GM18868 (cell line): ENCODE measurements at regions not wholly inside any gene's neighbourhood (a gene's known extent, or its start where the extent isn't known, plus 50 kb on each side); places are given as distances from the start of the nearest gene placed in this dataset.
"Not testable (repeated sequence)": the region's sequence is repeated elsewhere in the genome, so short reads cannot be mapped to it uniquely, and the experiment has no call there.

ENCODE experiments used
- ATAC-seq: cut with Tn5 transposase; IDR thresholded peaks from one replicate; pipeline ENCODE4 v1.9.1; 2021; ENCODE audit warnings: mild to moderate bottlenecking, moderate library complexity; ENCODE audit not compliant: unreplicated experiment

- no peak for ATAC-seq
Observed at GRCh38 chr2:51344886-51345285, 313.0 kb upstream of the NRXN1 start.

- ATAC-seq, result no peak
Observed at GRCh38 chr2:51335087-51336058, 303.4 kb upstream of the NRXN1 start.

GRCh38 chr2:51329512-51329911, 297.6 kb upstream of the NRXN1 start:
- ATAC-seq, result no peak

- no peak for ATAC-seq
Observed at GRCh38 chr2:51324051-51324450, 292.1 kb upstream of the NRXN1 start.

- no peak for ATAC-seq
Observed at GRCh38 chr2:51322613-51323012, 290.7 kb upstream of the NRXN1 start.

GRCh38 chr2:51304311-51304710, 272.4 kb upstream of the NRXN1 start:
- ATAC-seq, result no peak

GRCh38 chr2:51301381-51301780, 269.4 kb upstream of the NRXN1 start:
- no peak for ATAC-seq

- no peak for ATAC-seq
Observed at GRCh38 chr2:51299370-51299769, 267.4 kb upstream of the NRXN1 start.

- ATAC-seq, result peak; percentile 96
Observed at GRCh38 chr2:51297488-51297887, 265.6 kb upstream of the NRXN1 start.

GRCh38 chr2:51293566-51294200, 261.8 kb upstream of the NRXN1 start:
- no peak for ATAC-seq

- no peak for ATAC-seq
Observed at GRCh38 chr2:51291762-51292551, 260.0 kb upstream of the NRXN1 start.

GRCh38 chr2:51290725-51291124, 258.8 kb upstream of the NRXN1 start:
- ATAC-seq, result no peak

- no peak for ATAC-seq
Observed at GRCh38 chr2:51289045-51289444, 257.1 kb upstream of the NRXN1 start.

- ATAC-seq, result no peak
Observed at GRCh38 chr2:51268191-51268590, 236.3 kb upstream of the NRXN1 start.

- no peak for ATAC-seq
Observed at GRCh38 chr2:51265539-51265938, 233.6 kb upstream of the NRXN1 start.

GRCh38 chr2:51263951-51264350, 232.0 kb upstream of the NRXN1 start:
- ATAC-seq, result no peak

- not testable (repeated sequence) for ATAC-seq
Observed at GRCh38 chr2:51263101-51263500, 231.2 kb upstream of the NRXN1 start.

GRCh38 chr2:51258301-51258700, 226.4 kb upstream of the NRXN1 start:
- no peak for ATAC-seq

- ATAC-seq, result no peak
Observed at GRCh38 chr2:51256736-51257135, 224.8 kb upstream of the NRXN1 start.

GRCh38 chr2:51251356-51251755, 219.4 kb upstream of the NRXN1 start:
- no peak for ATAC-seq

- peak; percentile 39 for ATAC-seq
Observed at GRCh38 chr2:51247252-51247805, 215.4 kb upstream of the NRXN1 start.
